DMS114 treated with DMSO at 0.1 percent for 48 hours (cell line): ENCODE measurements at regions not wholly inside any gene's neighbourhood (a gene's known extent, or its start where the extent isn't known, plus 50 kb on each side); places are given as distances from the start of the nearest gene placed in this dataset.
A peak's percentile ranks its signal among the peaks of the same experiment; 100 is the strongest.
"Not testable (repeated sequence)": the region's sequence is repeated elsewhere in the genome, so short reads cannot be mapped to it uniquely, and the experiment has no call there.

Source experiments
- DNase-seq: peaks from one replicate; lab custom pipeline; 2025; ENCODE audit not compliant: unreplicated experiment; lab: John Stamatoyannopoulos, UW

DNA sequence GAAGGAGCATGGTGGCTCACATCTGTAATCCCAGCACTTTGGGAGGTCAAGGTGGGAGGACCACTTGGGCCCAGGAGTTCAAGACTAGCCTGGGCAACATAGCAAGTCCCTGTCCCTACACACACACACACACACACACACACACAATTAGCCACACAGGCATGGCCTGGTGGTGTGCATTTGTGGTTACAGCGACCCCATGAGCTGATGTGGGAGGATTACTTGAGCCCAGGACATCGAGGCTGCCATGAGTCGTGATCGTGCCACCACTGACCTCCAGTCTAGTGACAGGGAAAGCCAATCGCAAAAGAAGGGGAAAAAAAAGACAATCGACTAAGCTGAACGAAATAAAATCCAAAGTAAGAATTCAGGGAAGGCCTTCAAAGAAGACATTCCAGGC lies 67.9 kb downstream of the TBX3 start:
- no peak for DNase-seq

DNA sequence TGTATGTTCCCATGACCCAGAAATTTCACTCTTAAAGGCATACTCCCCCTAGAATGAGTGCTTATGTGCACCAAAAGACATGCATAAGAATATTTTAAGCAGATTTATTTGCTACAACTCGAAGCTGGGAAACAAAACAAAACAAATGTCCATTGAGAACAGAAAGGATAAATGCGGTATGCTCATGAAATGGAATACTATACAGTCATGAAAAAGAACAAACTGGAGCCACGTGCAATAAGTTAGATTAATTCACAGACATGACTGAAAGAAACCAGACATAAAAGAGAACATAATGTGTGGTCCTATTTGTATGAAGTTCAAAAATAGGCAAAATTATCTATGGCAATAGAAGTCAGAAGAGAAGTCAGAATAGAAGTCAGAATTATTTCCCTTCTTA lies 69.9 kb downstream of the TBX3 start:
- DNase-seq, result no peak

DNA sequence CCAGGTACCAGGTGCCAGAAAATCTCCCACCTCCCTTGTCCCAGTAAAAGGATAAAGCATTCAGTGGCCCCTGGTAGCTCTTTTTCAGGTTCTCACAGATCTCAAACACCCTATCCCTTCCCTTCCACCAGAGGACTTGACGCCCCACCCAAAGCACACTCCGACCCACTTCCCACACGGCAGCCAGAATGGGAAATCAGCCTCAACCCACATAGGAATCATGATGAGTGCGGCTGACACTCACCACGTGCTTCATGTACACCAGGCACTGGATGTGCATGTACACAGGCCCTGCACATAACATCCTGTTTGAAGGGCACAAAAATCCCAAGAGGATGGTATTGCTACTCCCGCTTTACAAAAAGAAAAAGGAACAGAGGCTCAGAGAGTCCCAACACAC lies 71.9 kb downstream of the TBX3 start:
- DNase-seq, result no peak

DNA sequence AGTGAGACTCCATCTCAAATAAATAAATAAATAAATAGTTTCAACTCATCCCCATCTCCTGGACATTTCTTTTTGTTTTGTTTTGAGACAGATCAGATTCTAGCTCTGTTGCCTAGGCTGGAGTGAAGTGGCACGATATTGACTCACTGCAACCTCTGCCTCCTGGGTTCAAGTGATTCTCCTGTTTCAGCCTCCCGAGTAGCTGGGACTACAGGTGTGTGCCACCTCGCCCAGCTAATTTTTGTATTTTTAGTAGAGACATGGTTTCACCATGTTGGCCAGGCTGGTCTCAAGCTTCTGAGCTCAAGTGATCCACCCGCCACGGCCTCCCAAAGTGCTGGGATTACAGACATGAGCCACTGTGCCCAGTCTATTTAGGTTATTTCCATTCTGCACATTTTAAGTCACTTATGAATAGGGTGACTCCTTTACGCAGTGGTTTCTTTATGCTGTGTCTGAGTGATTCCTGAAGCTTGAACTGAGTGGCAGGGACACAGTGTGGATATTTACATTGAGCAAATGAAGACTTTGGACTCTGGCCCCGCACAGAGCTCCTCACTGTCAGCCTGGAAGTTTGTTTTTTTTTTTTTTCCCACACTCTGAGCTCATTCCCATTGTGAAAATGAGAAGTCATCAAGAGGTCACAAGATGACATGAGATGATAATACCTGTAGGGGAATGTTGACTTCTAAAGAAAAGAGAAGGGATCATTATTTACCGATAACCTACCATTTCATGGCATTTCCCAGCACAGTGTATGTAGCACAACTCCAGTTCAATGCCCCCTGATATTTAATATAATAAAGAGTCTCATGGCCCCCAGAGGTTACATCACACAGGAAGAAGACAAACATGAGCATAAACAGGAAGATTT lies 72.6 kb downstream of the TBX3 start:
- no peak for DNase-seq

DNA sequence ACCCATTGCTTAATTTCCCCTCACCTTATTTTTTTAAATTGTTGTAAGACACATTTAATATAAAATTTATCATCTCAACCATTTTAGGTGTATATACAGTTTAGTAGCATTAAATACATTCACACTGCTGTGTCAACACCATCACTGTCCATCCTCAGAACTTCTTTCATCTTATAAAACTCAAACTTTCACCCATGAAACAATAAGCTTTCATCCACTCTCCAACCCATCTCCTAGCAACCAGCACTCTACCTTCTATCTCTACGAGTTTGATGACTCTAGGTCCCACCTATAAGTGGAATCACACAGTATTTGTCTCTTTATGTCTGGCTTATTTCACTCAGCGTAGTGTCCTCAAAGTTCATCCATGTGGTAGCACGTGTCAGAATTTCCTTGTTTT lies 75.5 kb downstream of the TBX3 start:
- DNase-seq, result no peak

DNA sequence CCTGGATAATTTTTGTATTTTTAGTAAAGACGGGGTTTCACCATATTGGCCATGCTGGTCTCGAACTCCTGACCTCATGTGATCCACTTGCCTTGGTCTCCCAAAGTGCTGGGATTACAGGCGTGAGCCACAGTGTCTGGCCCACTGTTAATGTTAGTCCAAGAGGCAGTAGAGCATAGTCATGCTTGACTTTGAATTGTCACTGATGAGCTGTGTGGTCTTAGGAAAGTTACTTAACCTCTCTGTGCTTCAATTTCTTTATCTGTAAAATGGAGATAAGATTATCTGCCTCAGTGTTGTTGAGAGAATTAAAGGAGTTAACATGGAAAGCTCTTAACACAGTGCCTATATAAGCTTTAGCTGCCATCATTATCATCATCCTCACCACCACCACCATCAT lies 78.1 kb downstream of the TBX3 start:
- no peak for DNase-seq

DNA sequence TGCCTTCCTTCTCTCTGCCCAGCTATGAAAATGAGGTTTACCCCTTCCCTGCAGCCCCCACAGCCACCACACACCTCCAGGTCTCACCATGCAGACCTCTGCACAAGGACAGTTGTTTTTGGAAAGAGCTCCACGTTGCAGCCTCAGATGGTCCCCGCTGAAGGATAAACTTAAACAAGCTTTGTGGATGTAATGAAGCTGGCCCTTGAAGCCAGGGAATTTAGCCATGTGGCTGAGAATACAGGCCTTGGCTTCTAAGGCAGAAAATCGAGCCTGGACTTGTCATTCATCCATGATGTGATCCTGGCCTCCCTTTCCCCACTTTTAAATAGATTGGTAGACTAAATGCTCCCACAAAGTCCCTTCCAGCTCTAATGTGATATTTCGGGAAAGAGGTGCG lies 79.4 kb downstream of the TBX3 start:
- no peak for DNase-seq

DNA sequence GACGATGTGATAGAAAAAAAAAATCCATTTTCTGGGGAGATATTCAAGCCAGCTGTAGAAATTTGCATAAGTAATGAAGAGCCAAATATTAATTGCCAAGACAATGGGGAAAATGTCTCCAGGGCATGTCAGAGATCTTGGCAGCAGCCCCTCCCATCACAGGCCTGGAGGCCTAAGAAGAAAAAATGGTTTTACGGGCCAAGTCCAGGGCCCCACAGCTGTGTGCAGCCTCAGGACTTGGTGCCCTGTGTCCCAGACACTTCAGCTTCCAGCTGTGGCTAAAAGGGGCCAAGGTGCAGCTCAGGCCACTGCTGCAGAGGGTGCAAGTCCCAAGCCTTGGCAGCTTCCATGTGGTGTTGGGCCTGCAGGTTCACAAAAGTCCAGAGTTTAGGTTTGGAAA lies 83.4 kb downstream of the TBX3 start:
- DNase-seq, result not testable (repeated sequence)

DNA sequence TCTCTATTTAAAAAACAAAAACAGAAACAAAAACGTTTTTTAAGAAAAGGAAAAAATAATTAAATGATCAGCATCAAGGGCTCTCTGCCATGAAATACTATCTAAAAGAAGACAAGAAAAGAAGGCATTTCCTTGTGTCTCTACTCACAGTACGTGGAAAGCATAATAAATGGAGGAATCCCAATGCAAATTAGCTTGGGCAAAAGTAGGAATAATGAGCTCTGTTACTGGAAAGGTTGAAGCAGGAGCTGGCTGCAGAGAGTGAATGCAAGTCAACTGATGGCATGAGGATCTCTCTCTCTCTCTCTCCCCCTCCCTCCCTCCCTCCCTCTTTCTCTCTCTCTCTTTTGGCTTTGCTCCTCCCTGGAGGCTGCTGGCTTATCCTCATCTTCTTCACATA lies 85.9 kb downstream of the TBX3 start:
- no peak for DNase-seq

DNA sequence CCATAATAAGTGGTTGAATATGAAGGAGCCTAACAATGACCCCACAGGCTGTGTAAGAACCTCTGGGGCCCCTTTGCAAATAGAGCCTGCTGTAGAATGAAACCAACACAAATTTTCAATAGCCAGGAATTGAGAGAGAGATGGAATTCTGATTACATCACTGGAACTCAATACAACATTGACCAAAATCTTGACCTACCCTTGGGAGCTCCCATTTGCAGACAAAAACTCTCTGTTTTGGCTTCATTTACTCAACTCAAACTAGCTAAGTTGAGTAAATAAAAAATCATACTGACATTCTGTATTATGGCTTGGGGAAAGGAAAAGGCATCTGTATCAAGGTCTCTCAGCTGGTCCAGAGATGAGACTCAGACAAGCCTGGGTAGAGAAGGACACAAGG lies 91.0 kb downstream of the TBX3 start:
- no peak for DNase-seq

DNA sequence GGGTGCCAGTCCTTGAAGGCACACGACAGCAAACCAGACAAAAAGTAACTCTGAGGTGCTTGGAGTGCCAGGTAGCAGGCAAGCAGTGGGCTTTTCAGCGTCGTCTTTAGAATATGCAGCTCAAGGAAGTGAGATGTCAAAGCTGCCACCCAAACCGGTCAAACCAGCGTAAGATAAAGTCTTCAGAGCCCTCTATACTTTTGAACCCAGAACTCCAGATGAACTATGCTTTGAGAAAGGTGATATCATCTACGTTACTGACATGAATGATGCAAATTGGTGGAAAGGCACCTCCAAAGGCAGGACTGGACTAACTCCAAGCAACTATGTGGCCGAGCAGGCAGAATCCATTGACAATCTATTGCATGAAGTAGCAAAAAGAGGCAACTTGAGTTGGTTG lies 95.9 kb downstream of the TBX3 start:
- no peak for DNase-seq

DNA sequence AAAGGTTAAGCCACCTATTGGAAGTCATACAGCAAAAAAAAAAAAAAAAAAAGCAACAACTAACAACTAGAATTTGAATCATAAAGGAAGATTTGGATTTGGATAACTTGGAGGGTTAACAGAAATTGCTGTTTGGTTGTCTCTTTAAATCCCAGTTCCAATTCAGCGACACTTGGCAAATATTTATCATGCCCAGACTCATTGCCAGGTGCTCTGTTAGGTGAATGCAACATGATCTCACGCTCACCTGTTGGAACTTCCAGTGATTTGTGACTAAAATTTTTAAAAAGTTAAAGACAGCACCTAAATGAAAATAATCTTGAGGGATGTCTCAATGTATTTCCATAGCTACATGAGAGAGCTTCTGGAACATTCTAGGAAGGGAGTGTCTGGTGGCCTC lies 103.7 kb downstream of the TBX3 start:
- no peak for DNase-seq

DNA sequence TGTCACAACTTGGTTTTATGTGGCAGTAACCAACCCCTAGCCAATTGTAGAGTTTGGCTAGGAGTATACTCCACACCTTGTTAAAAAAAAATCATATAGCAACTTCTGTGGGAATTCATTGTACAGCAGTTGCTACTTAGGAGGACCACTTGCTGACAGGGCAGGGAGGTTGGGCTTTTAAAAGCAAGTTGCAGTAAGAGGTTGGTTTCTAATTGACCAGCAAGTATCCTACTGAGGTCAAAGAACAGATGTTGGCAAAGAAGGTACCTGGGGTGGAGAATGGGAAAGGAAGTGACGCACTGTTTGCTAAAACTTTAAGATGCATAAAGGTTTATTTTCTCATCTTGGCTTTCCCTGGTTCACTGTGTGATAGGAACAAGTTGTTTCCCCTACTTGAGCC lies 104.6 kb downstream of the TBX3 start:
- no peak for DNase-seq

DNA sequence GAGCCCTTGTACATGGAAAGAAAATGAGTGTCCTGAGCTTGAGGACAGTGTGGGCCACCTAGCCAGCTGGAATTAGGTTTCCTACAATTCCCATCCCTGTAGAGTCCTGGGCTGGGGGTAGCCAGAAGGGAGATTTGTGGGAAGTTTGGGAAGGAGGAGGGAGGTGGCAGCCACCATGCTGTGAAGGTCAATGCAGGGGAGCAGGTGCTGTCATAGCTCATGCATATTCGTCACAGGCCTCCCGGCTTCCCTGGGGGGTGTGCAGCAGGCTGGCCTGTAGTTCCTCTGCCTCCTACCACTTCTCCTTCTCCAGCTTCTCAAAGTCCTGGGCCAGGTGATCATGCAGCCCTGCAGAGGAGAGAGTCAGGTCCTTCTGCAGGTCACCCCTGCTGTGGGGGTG lies 121.3 kb downstream of the TBX3 start:
- DNase-seq, result no peak

DNA sequence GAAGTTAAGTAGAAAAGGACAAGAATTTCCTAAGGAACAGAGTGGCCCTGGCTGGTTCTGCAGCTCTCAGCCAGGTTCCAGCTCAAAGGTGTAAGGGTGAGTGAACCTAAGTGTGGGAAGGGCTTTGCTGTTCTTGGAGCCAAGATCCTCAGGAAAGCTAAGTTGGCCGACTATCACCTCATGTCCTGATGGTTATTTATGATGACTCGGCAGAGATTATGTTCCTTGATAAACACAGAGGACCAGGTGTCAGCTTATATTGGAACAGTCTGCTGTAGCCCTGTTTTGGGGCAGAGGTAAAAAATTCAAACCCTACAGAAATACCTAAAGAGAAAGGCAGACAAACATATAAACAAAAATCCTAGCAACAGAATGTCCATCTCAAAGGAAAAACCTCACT lies 128.5 kb downstream of the TBX3 start:
- no peak for DNase-seq

DNA sequence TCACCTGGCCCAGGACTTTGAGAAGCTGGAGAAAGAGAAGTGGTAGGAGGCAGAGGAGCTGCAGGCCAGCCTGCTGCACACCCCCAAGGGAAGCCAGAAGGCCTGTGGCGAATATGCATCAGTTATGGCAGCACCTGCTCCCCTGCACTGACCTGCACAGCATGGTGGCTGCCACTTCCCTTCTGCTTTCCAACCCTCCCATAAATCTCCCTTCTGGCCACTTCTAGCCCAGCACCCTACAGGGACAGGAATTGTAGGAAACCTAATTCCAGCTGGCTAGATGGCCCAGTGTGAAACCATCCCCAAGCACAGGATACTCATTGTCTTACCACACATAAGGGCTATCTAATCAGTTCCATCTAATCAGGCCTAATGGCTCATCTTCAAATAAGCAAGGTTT lies 136.3 kb downstream of the TBX3 start:
- no peak for DNase-seq

DNA sequence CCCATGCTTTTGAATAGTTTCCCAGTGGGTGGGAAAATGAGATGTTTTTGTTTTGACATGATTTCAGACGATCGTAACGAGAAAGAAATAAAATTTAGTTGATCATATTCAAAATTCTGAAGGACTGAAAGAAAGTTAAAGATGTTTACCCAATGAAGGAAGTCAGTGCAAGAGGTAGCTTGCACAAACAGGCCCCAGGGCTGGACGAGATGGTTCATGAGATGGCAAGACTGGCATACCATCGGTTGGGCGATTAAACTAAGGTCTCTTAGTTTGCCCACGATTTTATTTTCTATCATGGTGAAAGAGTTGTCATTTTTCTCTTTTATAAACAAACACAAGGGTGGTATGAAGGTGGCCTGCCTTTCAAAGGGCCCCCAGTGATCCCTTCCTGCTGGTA lies 124.5 kb upstream of the TBX5 start:
- DNase-seq, result no peak

DNA sequence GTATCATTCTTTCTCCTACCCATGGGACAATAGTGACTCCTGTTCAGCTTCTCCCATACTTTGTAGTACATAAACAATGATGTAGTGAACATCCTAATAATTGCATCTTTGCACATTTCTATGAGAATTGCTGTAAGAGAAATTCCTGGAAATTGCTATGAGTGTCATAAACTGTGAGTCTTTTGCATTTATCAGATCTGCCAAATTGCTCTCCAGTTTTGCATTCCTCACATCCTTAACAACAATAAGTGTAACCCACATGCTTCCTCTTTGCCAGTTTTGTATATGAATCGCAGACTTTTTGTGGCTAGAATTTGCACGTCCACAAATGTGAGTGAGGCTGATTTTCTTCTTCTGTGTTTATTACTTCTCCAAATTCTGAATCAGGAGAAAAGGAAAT lies 124.0 kb upstream of the TBX5 start:
- DNase-seq, result no peak

DNA sequence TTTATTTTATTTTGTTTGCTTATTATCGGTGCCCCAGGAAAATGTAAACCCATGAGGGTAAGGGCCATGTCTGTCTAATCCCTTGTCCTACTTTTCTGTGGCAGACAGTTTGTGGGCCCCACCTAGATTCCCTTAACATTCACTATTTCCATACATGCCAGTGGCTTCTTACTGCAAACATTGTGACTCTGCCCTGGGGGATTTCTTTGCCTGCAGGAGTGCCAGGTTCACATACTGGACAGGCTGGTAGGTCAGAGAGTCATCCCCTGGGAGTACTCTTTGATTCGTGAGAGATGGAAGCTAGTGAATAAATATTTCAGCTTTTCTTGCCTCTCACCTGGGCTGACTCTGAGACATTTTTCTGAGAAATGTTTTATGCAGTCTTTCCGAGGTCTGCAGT lies 122.8 kb upstream of the TBX5 start:
- no peak for DNase-seq

DNA sequence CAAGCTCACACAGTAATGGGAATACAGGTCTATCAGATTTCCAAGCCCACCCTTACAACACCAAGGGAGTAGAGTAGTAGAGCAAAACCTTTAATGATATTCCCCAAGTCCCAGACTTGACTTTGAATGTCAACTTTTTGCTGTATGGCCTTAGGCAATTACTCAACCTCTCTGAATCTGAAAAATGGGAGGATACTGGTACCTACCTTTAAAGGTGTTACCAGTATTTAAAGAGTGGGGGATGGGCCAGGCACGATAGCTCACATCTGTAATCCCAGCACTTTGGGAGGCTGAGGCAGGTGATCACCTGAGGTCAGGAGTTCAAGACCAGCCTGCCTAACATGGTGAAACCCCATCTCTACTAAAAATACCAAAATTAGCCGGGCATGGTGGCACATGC lies 115.2 kb upstream of the TBX5 start:
- DNase-seq, result not testable (repeated sequence)

DNA sequence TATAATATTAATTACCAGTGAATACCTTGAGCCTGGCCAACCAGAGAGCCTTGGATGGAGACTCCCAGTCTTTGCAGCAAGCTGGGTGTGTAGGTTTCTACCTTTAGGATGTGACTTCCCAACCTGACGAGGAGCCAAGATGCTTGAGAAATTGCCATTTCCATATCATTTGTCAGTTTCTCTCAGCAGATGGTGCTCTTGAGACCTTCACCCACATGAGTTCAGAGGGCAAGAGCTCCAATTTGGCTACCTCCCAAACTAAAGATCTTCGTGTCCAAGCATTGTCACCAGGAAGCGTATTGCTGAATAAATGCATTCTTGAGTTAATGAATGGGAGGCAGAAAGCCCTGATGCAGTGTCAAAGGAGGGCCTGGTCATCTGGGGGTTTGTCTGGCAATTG lies 106.4 kb upstream of the TBX5 start:
- DNase-seq, result no peak

DNA sequence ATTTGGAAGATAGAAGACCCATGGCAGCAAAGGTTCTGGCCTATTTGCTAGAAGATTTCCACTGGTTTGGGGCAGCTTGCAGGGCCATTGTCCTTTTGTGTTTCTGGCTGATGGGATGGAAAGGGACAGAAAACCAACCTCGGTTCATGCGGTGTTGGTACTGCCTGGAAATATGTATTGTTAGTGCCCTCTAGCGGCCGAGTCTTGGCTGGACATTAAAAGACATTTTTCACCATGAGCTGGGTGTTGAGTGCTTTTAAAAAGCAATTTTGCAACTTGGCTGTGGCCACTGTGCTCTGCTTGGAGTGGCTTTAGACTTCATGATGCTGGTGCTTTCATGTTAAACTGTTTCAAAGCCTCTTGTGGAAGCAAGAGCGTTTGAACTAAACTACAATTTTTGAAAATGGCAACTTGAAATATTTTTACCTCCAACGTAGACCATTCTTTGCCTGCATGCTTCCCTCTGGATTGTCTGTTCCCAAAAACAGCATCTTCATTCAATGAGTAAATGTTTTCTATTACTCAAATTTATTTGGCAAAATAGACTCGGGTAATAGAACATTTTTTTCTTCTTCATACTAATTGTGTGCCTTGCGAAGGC lies 102.7 kb upstream of the TBX5 start:
- DNase-seq, result peak; percentile 75

DNA sequence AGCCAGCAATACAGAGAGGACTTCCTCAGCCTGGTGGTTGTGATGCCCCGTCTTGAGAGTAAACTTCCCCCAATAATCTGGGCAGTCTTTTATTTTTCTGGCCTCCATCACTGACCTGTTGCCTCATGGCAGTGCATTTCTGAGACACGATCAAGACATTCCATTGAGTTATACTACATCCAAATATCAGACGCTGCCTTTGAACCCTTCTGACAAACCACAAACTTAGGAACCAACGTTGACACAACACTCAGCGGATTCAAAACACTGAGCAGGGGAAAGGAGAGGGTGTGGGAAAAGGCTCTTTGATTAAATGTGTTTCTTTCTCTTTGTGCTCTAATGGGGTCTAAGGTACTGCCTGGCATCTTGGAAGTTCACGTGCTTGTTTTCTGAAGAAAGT lies 100.7 kb upstream of the TBX5 start:
- no peak for DNase-seq
